Activated CD4-positive, alpha-beta T cell treated with anti-CD3 and anti-CD28 coated beads for 36 hours (primary cell): ENCODE measurements at regions not wholly inside any gene's neighbourhood (a gene's known extent, or its start where the extent isn't known, plus 50 kb on each side); places are given as distances from the start of the nearest gene placed in this dataset.
"Not testable (repeated sequence)": the region's sequence is repeated elsewhere in the genome, so short reads cannot be mapped to it uniquely, and the experiment has no call there.

Experiments used
- ATAC-seq: fragments of 200-7000 bp; cut with Tn5 transposase; one replicate; pipeline ENCODE4 v1.10.0; 2021; ENCODE audit warnings: mild to moderate bottlenecking, moderate library complexity
- CTCF ChIA-PET: fragments of 350-600 bp; sonication (Branson Sonifier 250); formaldehyde crosslinking; loops from one replicate; lab custom pipeline; 2021; ENCODE audit warnings: antibody characterized with exemption; lab: Charles Lee
- POLR2A ChIA-PET: fragments of 350-600 bp; sonication (Branson Sonifier 250); formaldehyde crosslinking; loops from one replicate; lab custom pipeline; 2021; ENCODE audit warnings: antibody characterized with exemption, inconsistent platforms; lab: Charles Lee
- DNase-seq: peaks from one replicate; pipeline ENCODE4 v3.0.0-alpha.2; 2020
- H3K27ac Mint-ChIP-seq: one replicate; pipeline ENCODE4 v1.8.0; 2021; ENCODE audit warnings: mixed read lengths
- H3K27me3 Mint-ChIP-seq: one replicate; pipeline ENCODE4 v1.8.0; 2021; ENCODE audit warnings: mixed read lengths
- H3K36me3 Mint-ChIP-seq: one replicate; pipeline ENCODE4 v1.8.0; 2021; ENCODE audit warnings: low read depth, mixed read lengths
- H3K4me1 Mint-ChIP-seq: one replicate; pipeline ENCODE4 v1.8.0; 2021; ENCODE audit warnings: mixed read lengths
- H3K4me3 Mint-ChIP-seq: one replicate; pipeline ENCODE4 v1.8.0; 2021; ENCODE audit warnings: mild to moderate bottlenecking, moderate library complexity, mixed read lengths
- H3K9me3 Mint-ChIP-seq: one replicate; pipeline ENCODE4 v1.8.0; 2021; ENCODE audit warnings: low read depth, mixed read lengths
- intact Hi-C, 2 experiments: fragments of 100-400 bp; cut with DNase I in 1 of 2; cut with micrococcal nuclease in 1 of 2; formaldehyde crosslinking; loops; one replicate each; pipeline versions ENCODE4 v1.14.2 to v1.15.1; 2022 to 2024; cut with DNase I, micrococcal nuclease

DNA sequence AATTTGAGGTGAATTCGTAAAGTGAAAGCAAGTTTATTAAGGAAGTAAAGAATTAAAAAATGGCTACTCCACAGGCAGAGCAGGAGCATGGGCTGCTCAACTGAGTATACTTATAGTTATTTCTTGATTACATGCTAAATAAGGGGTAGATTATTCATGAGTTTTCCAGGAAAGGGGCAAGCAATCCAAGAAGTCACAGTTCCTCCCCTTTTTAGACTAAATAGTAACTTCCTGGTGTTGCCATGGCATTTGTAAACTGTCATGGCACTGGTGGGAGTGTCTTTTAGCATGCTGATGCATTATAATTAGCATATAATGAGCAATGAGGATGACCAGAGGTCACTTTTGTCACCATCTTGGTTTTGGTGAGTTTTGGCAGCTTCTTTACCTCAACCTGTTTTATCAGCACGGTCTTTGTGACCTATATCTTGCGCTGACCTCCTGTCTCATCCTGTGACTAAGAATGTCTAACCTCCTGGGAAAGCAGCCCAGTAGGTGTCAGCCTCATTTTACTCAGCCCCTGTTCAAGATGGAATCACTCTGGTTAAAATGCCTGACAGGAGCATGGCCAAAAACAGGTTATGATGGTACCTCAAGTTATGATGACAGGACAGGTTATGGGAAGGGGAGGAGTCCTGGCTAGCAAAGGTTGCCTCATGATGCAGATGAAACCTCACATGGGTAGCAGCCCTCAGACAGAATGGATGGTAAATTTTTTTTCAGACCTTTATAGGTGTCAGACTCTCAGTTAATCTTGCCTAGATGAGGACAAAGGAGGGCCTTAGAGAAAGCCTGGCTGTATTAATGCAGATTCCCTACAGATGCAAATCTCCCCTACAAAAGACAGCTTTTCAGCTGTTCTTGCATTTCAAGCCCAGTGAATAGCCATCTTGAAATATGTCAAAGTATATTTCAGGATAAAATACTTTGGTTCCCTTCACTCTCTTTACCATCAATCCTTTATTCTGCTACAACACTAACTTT is 49.7 kb downstream of the SIPA1L2 start:
- DNase-seq (peak; percentile 52), ATAC-seq (peak; percentile 91)
- peak overlapping the region; percentile 29 for H3K27ac Mint-ChIP-seq
- CTCF ChIA-PET: interaction anchor here (0.7 to 1.0 kb wide), 2 partner anchors 47 kb away, joined by 3 read pairs; no protein-coding TSS in a partner anchor
- no peaks in the 10 kb centered on the region for H3K27me3 Mint-ChIP-seq
- H3K9me3 Mint-ChIP-seq: no peaks in the 10 kb centered on the region
- intact Hi-C loops: loop anchor here in 1 of 2 experiments (2.0 kb wide), 1 partner anchor 49 kb away; no protein-coding TSS in a partner anchor
- H3K36me3 Mint-ChIP-seq: no peaks in the 10 kb centered on the region
- no peak overlapping the region for H3K4me3 Mint-ChIP-seq
- H3K4me1 Mint-ChIP-seq: peaks cover 48% of the 10 kb centered on the region
- POLR2A ChIA-PET: interaction anchor here (0.7 kb wide), 1 partner anchor 132 kb away, joined by 3 read pairs; no protein-coding TSS in a partner anchor

- H3K27ac Mint-ChIP-seq: peak overlapping the region; percentile 66
- H3K27me3 Mint-ChIP-seq: no peaks in the 10 kb centered on the region
- H3K4me1 Mint-ChIP-seq: peaks cover 53% of the 10 kb centered on the region
- POLR2A ChIA-PET: no interaction called here
- no peak for DNase-seq
- H3K4me3 Mint-ChIP-seq: peak overlapping the region; percentile 40
- no peaks in the 10 kb centered on the region for H3K9me3 Mint-ChIP-seq
- intact Hi-C loops: loop anchor here in 1 of 2 experiments (2.0 kb wide), 1 partner anchor 49 kb away; no protein-coding TSS in a partner anchor
- CTCF ChIA-PET: interaction anchor here (0.7 to 1.0 kb wide), 2 partner anchors 48 kb away, joined by 3 to 5 read pairs; no protein-coding TSS in a partner anchor
- no peaks in the 10 kb centered on the region for H3K36me3 Mint-ChIP-seq
- ATAC-seq: no peak
Measured at GRCh38 chr1:232579466-232579865, 50.5 kb downstream of the SIPA1L2 start.

DNA sequence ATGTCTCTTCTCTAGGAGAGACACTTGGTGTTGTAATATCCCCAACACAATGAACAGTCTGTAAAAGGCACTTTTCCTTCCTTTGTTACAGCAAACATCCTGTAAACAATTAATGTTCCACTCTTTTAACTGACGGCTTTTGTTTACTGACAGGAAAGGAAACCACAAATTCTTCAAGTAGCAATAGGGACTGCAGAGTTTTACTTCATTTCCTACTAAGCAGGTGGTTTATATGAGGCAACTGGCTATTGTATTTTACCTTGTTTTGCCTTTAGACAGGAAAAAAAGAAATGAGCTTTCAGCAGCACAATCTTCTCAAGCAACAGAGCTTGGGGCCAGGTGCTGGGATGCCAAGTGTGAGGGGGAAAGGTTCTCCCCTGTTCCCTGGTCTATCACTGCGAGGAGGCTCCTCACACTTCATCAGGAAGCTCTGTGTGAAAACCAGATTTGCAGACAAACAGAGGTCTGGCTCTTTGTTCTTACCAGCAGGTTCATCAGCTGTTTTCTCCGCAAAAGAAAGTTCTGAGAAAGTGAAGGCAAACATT is 51.2 kb downstream of the SIPA1L2 start:
- no peak for ATAC-seq
- ChIA-PET POLR2A (no interaction called here), CTCF (interaction anchor here (1.0 kb wide), 1 partner anchor 49 kb away, joined by 5 read pairs; no protein-coding TSS in a partner anchor)
- DNase-seq: no peak
- intact Hi-C loops: loop anchor here in 1 of 2 experiments (2.0 kb wide), 1 partner anchor 50 kb away; no protein-coding TSS in a partner anchor
- Mint-ChIP-seq H3K36me3 (no peaks in the 10 kb centered on the region), H3K9me3 (no peaks in the 10 kb centered on the region), H3K27me3 (no peaks in the 10 kb centered on the region), H3K27ac (peak overlapping the region; percentile 66), H3K4me1 (peaks cover 53% of the 10 kb centered on the region), H3K4me3 (peak overlapping the region; percentile 40)

DNA sequence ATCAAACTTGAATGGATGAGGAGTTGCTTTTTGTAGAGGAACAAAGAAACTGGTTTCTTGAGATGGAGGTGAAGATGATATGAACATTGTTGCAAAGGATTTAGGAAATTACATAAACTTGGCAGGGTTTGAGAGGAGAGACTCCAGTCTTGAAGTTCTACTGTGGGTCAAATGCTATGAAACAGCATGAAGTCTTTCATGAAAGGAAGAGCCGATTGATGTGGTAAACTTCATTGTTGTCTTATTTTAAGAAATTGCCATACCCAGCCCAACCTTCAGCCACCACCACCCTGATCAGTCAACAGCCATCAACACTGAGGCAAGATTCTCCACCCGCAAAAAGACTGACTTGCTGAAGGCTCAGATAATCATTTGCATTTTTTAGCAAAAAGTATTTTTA is 52.2 kb downstream of the SIPA1L2 start:
- Mint-ChIP-seq H3K9me3 (no peaks in the 10 kb centered on the region), H3K4me3 (no peak overlapping the region), H3K4me1 (peaks cover 53% of the 10 kb centered on the region), H3K27ac (peak overlapping the region; percentile 15), H3K36me3 (no peaks in the 10 kb centered on the region), H3K27me3 (no peaks in the 10 kb centered on the region)
- CTCF ChIA-PET: no interaction called here
- intact Hi-C loops: loop anchor here in 1 of 2 experiments (2.0 kb wide), 1 partner anchor 51 kb away; no protein-coding TSS in a partner anchor
- POLR2A ChIA-PET: no interaction called here
- DNase-seq: no peak
- no peak for ATAC-seq

- intact Hi-C loops: no loop called here
- H3K36me3 Mint-ChIP-seq: no peaks in the 10 kb centered on the region
- no peak for ATAC-seq
Measured at GRCh38 chr1:232576537-232576936, 53.4 kb downstream of the SIPA1L2 start.

GRCh38 chr1:232575763-232576040 is 54.2 kb downstream of the SIPA1L2 start:
- DNase-seq: no peak
- Mint-ChIP-seq H3K4me1 (peaks cover 49% of the 10 kb centered on the region), H3K4me3 (no peak overlapping the region), H3K27ac (no peak overlapping the region), H3K27me3 (no peaks in the 10 kb centered on the region), H3K9me3 (no peaks in the 10 kb centered on the region), H3K36me3 (no peaks in the 10 kb centered on the region)
- CTCF ChIA-PET: no interaction called here
- ATAC-seq: no peak
- POLR2A ChIA-PET: no interaction called here
- intact Hi-C loops: no loop called here

More at GRCh38 chr1:232576537-232576936, 53.4 kb downstream of the SIPA1L2 start:
- Mint-ChIP-seq H3K4me3 (no peak overlapping the region), H3K27ac (no peak overlapping the region), H3K9me3 (no peaks in the 10 kb centered on the region), H3K4me1 (peaks cover 53% of the 10 kb centered on the region), H3K27me3 (no peaks in the 10 kb centered on the region)
- CTCF ChIA-PET: no interaction called here
- POLR2A ChIA-PET: no interaction called here
- DNase-seq: no peak

- H3K27ac Mint-ChIP-seq: peak overlapping the region; percentile 43
- ChIA-PET CTCF (no interaction called here), POLR2A (no interaction called here)
- intact Hi-C loops: no loop called here
- no peak for ATAC-seq
- peaks cover 43% of the 10 kb centered on the region for H3K4me1 Mint-ChIP-seq
- no peak for DNase-seq
- H3K36me3 Mint-ChIP-seq: no peaks in the 10 kb centered on the region
- no peak overlapping the region for H3K4me3 Mint-ChIP-seq
- H3K9me3 Mint-ChIP-seq: no peaks in the 10 kb centered on the region
- no peaks in the 10 kb centered on the region for H3K27me3 Mint-ChIP-seq
Measured at GRCh38 chr1:232574889-232575762, 54.8 kb downstream of the SIPA1L2 start.

GRCh38 chr1:232574077-232574476 is 55.9 kb downstream of the SIPA1L2 start:
- intact Hi-C loops: no loop called here
- DNase-seq: no peak
- no peak overlapping the region for H3K4me3 Mint-ChIP-seq
- ATAC-seq: no peak
- CTCF ChIA-PET: no interaction called here
- no peaks in the 10 kb centered on the region for H3K27me3 Mint-ChIP-seq
- H3K9me3 Mint-ChIP-seq: no peaks in the 10 kb centered on the region
- no peak overlapping the region for H3K27ac Mint-ChIP-seq
- POLR2A ChIA-PET: no interaction called here
- H3K36me3 Mint-ChIP-seq: no peaks in the 10 kb centered on the region
- peaks cover 33% of the 10 kb centered on the region for H3K4me1 Mint-ChIP-seq

DNA sequence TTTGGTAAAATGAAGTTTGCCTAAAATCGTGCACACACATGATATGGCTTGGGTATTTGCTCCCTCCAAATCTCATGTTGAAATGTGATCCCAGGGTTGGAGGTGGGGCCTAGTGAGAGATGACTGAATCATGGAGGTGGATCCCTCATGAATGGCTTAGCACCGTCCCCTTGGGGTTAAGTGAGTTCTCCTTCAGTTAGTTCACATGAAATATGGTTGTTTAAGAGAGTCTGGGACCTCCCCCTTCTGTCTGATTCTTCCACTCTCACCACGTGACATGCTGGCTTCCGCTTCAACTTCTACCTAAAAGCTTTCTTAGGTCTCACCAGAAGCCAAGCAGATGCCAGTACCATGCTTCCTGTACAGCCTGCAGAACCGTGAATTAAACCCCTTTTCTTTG is 58.4 kb downstream of the SIPA1L2 start:
- H3K27ac Mint-ChIP-seq: no peak overlapping the region
- ChIA-PET POLR2A (no interaction called here), CTCF (no interaction called here)
- ATAC-seq (no peak), DNase-seq (no peak)
- no peaks in the 10 kb centered on the region for H3K9me3 Mint-ChIP-seq
- H3K4me1 Mint-ChIP-seq: peaks cover 19% of the 10 kb centered on the region
- intact Hi-C loops: no loop called here
- no peaks in the 10 kb centered on the region for H3K27me3 Mint-ChIP-seq
- H3K4me3 Mint-ChIP-seq: no peak overlapping the region
- no peaks in the 10 kb centered on the region for H3K36me3 Mint-ChIP-seq

GRCh38 chr1:232570007-232570406 is 59.9 kb downstream of the SIPA1L2 start:
- Mint-ChIP-seq H3K27ac (no peak overlapping the region), H3K27me3 (no peaks in the 10 kb centered on the region), H3K36me3 (no peaks in the 10 kb centered on the region), H3K4me1 (peaks cover 7% of the 10 kb centered on the region), H3K4me3 (no peak overlapping the region), H3K9me3 (no peaks in the 10 kb centered on the region)
- ATAC-seq: no peak
- CTCF ChIA-PET: no interaction called here
- intact Hi-C loops: no loop called here
- POLR2A ChIA-PET: no interaction called here
- no peak for DNase-seq

GRCh38 chr1:232569554-232569921 is 60.4 kb downstream of the SIPA1L2 start:
- intact Hi-C loops, CTCF ChIA-PET, POLR2A ChIA-PET, H3K27me3 Mint-ChIP-seq, H3K4me1 Mint-ChIP-seq, H3K4me3 Mint-ChIP-seq, DNase-seq, H3K27ac Mint-ChIP-seq, H3K36me3 Mint-ChIP-seq, H3K9me3 Mint-ChIP-seq, ATAC-seq: not testable (repeated sequence)
